Trophoblast cell (in vitro differentiated cells and primary cell): ENCODE measurements at regions not wholly inside any gene's neighbourhood (a gene's known extent, or its start where the extent isn't known, plus 50 kb on each side); places are given as distances from the start of the nearest gene placed in this dataset.

ENCODE experiments used
- DNase-seq, 2 donors: peaks; one replicate each; pipeline ENCODE4 v3.0.0-alpha.2; 2016
- H2AFZ ChIP-seq: 2 replicates; pipeline ENCODE4 v1.6.1; 2013; ENCODE audit warnings: low read length, moderate library complexity, mild to moderate bottlenecking; ENCODE audit not compliant: insufficient read depth, poor library complexity
- H2AK5ac ChIP-seq: 2 replicates; pipeline ENCODE4 v1.6.1; 2013; ENCODE audit warnings: mild to moderate bottlenecking, low read length
- H2BK120ac ChIP-seq: 2 replicates; pipeline ENCODE4 v1.6.1; 2013; ENCODE audit warnings: low read length, mild to moderate bottlenecking, moderate library complexity; ENCODE audit not compliant: insufficient read depth, poor library complexity
- H2BK12ac ChIP-seq: 2 replicates; pipeline ENCODE4 v1.6.1; 2013; ENCODE audit warnings: mild to moderate bottlenecking, low read length, moderate library complexity
- H2BK5ac ChIP-seq: 2 replicates; pipeline ENCODE4 v1.6.1; 2013; ENCODE audit warnings: low read length, low read depth, moderate library complexity, mild to moderate bottlenecking; ENCODE audit not compliant: poor library complexity
- H3K14ac ChIP-seq: 2 replicates; pipeline ENCODE4 v1.6.1; 2013; ENCODE audit warnings: mild to moderate bottlenecking, low read length
- H3K18ac ChIP-seq: 2 replicates; pipeline ENCODE4 v1.6.1; 2013; ENCODE audit warnings: mild to moderate bottlenecking, low read length
- H3K23ac ChIP-seq: 2 replicates; pipeline ENCODE4 v1.6.1; 2013; ENCODE audit warnings: low read length
- H3K27ac ChIP-seq: 2 replicates; pipeline ENCODE4 v1.5.1; 2013; ENCODE audit warnings: low read depth, mild to moderate bottlenecking, inconsistent platforms, low read length, moderate library complexity
- H3K27me3 ChIP-seq: 2 replicates; pipeline ENCODE4 v1.6.1; 2013; ENCODE audit warnings: inconsistent platforms, mild to moderate bottlenecking, low read length, moderate library complexity; ENCODE audit not compliant: insufficient read depth
- H3K36me3 ChIP-seq, 2 experiments: 1 replicate in 1 of 2; 2 replicates in 1 of 2; pipeline ENCODE4 v1.6.1; 2013; ENCODE audit warnings: low read length in 2 of 2, mild to moderate bottlenecking in 2 of 2, moderate library complexity in 1 of 2; ENCODE audit not compliant: insufficient read depth in 2 of 2, control insufficient read depth in 1 of 2
- H3K4ac ChIP-seq: 2 replicates; pipeline ENCODE4 v1.6.1; 2013; ENCODE audit warnings: low read depth, mild to moderate bottlenecking, low read length, moderate library complexity
- H3K4me1 ChIP-seq, 2 experiments: 1 replicate in 1 of 2; 2 replicates in 1 of 2; pipeline ENCODE4 v1.6.1; 2013; ENCODE audit warnings: low read length in 2 of 2, mild to moderate bottlenecking in 2 of 2, moderate library complexity in 1 of 2; ENCODE audit not compliant: insufficient read depth in 2 of 2, control insufficient read depth in 1 of 2
- H3K4me2 ChIP-seq: 2 replicates; pipeline ENCODE4 v1.6.1; 2013; ENCODE audit warnings: inconsistent platforms, mild to moderate bottlenecking, low read length, moderate library complexity
- H3K4me3 ChIP-seq: 2 replicates; pipeline ENCODE4 v1.5.1; 2013; ENCODE audit warnings: mild to moderate bottlenecking, low read depth, low read length, inconsistent platforms
- H3K79me1 ChIP-seq: one replicate; pipeline ENCODE4 v1.6.1; 2013; ENCODE audit warnings: low read length
- H3K79me2 ChIP-seq: 2 replicates; pipeline ENCODE4 v1.6.1; 2013; ENCODE audit warnings: low read length, mild to moderate bottlenecking; ENCODE audit not compliant: control insufficient read depth, insufficient read depth, poor library complexity
- H3K9ac ChIP-seq: 2 replicates; pipeline ENCODE4 v1.6.1; 2013; ENCODE audit warnings: mild to moderate bottlenecking, low read length
- H3K9me3 ChIP-seq: 2 replicates; pipeline ENCODE4 v1.6.1; 2013; ENCODE audit warnings: low read depth, mild to moderate bottlenecking, control low read depth, inconsistent platforms, low read length; ENCODE audit not compliant: insufficient read depth
- H4K12ac ChIP-seq: 2 replicates; pipeline ENCODE4 v1.6.1; 2013; ENCODE audit warnings: low read depth, mild to moderate bottlenecking, low read length, moderate library complexity
- H4K8ac ChIP-seq: 2 replicates; pipeline ENCODE4 v1.6.1; 2013; ENCODE audit warnings: low read depth, mild to moderate bottlenecking, low read length, moderate library complexity
- H4K91ac ChIP-seq: one replicate; pipeline ENCODE4 v1.6.1; 2013; ENCODE audit warnings: low read depth, mild to moderate bottlenecking, low read length, moderate library complexity
- WGBS: extraction: QIAGEN DNeasy Blood & Tissue Kit; methylation state at CpG from one replicate; pipeline ENCODE4 v1.1.7; 2013; ENCODE audit warnings: missing lambda C conversion rate; ENCODE audit not compliant: insufficient read length, insufficient coverage; ENCODE audit errors: extremely low coverage; 5-methylcytosine and 5-hydroxymethylcytosine counted together

GRCh38 chr4:100696531-100696930, 178.7 kb upstream of the EMCN start:
- H3K14ac ChIP-seq, result no peak overlapping the region
- H3K36me3 ChIP-seq, result no peaks in the 10 kb centered on the region
- H3K4me1 ChIP-seq, result peaks cover 2 to 4% of the 10 kb centered on the region in 2 experiments
- no peak overlapping the region for H3K9ac ChIP-seq
- H3K23ac ChIP-seq, result no peak overlapping the region
- no peak for DNase-seq
- H3K4ac ChIP-seq, result no peak overlapping the region
- no peak overlapping the region for H4K8ac ChIP-seq
- no peaks in the 10 kb centered on the region for H3K79me2 ChIP-seq
- H2BK120ac ChIP-seq, result no peak overlapping the region
- H3K27ac ChIP-seq, result no peak overlapping the region
- no peak overlapping the region for H2BK5ac ChIP-seq
- H4K91ac ChIP-seq, result no peak overlapping the region
- H2AFZ ChIP-seq, result no peak overlapping the region
- no peak overlapping the region for H2BK12ac ChIP-seq
- no peak overlapping the region for H4K12ac ChIP-seq
- peaks cover 2% of the 10 kb centered on the region for H3K79me1 ChIP-seq
- H3K4me2 ChIP-seq, result no peak overlapping the region
- no peaks in the 10 kb centered on the region for H3K9me3 ChIP-seq
- no peaks in the 10 kb centered on the region for H3K27me3 ChIP-seq
- H3K18ac ChIP-seq, result no peak overlapping the region
- no peak overlapping the region for H2AK5ac ChIP-seq
- WGBS, result no CpG with 5 or more reads among the region's 4 CpGs
- no peak overlapping the region for H3K4me3 ChIP-seq

- H2BK12ac ChIP-seq, result no peak overlapping the region
- H3K36me3 ChIP-seq, result no peaks in the 10 kb centered on the region
- no peak overlapping the region for H2AK5ac ChIP-seq
- H3K23ac ChIP-seq, result no peak overlapping the region
- DNase-seq, result peak; percentile 15 to 79
- no peak overlapping the region for H3K4me3 ChIP-seq
- no peaks in the 10 kb centered on the region for H3K79me2 ChIP-seq
- no peaks in the 10 kb centered on the region for H3K9me3 ChIP-seq
- H3K4me1 ChIP-seq, result peaks cover 2 to 3% of the 10 kb centered on the region in 2 experiments
- H3K4me2 ChIP-seq, result no peak overlapping the region
- no peak overlapping the region for H3K18ac ChIP-seq
- H3K27ac ChIP-seq, result no peak overlapping the region
- H4K12ac ChIP-seq, result no peak overlapping the region
- H2BK120ac ChIP-seq, result no peak overlapping the region
- H3K4ac ChIP-seq, result no peak overlapping the region
- H3K27me3 ChIP-seq, result no peaks in the 10 kb centered on the region
- no CpG with 5 or more reads among the region's 1 CpG for WGBS
- no peak overlapping the region for H2BK5ac ChIP-seq
- H2AFZ ChIP-seq, result no peak overlapping the region
- H4K91ac ChIP-seq, result no peak overlapping the region
- no peaks in the 10 kb centered on the region for H3K79me1 ChIP-seq
- H3K14ac ChIP-seq, result no peak overlapping the region
- no peak overlapping the region for H3K9ac ChIP-seq
- no peak overlapping the region for H4K8ac ChIP-seq
Observed at GRCh38 chr4:100695871-100696270, 178.0 kb upstream of the EMCN start.

- peak in 1 of 2 donors; percentile 13 for DNase-seq
- whole genome bisulfite sequencing, result no CpG with 5 or more reads among the region's 3 CpGs
- H4K12ac ChIP-seq, result no peak overlapping the region
Observed at GRCh38 chr4:100695039-100695654, 177.3 kb upstream of the EMCN start.

GRCh38 chr4:100694467-100694866, 176.6 kb upstream of the EMCN start:
- Histone ChIP-seq H2AK5ac (no peak overlapping the region), H3K9ac (no peak overlapping the region), H3K27me3 (no peaks in the 10 kb centered on the region), H3K4me2 (peak overlapping the region; percentile 14), H4K8ac (no peak overlapping the region), H2BK120ac (no peak overlapping the region), H2BK12ac (no peak overlapping the region), H3K4me3 (no peak overlapping the region), H3K9me3 (no peaks in the 10 kb centered on the region), H3K27ac (no peak overlapping the region), H2AFZ (no peak overlapping the region), H3K18ac (no peak overlapping the region), H3K79me1 (no peaks in the 10 kb centered on the region), H2BK5ac (no peak overlapping the region), H3K36me3 (no peaks in the 10 kb centered on the region), H3K23ac (no peak overlapping the region), H4K91ac (no peak overlapping the region), H3K14ac (no peak overlapping the region), H4K12ac (no peak overlapping the region), H3K4me1 (peaks cover 2 to 3% of the 10 kb centered on the region in 2 experiments), H3K4ac (no peak overlapping the region), H3K79me2 (no peaks in the 10 kb centered on the region)
- peak in 1 of 2 donors; percentile 54 for DNase-seq
- WGBS, result no CpG with 5 or more reads among the region's 2 CpGs

More at GRCh38 chr4:100695039-100695654, 177.3 kb upstream of the EMCN start:
- H3K79me1 ChIP-seq, result no peaks in the 10 kb centered on the region
- no peak overlapping the region for H3K23ac ChIP-seq
- no peak overlapping the region for H3K14ac ChIP-seq
- no peak overlapping the region for H3K27ac ChIP-seq
- no peak overlapping the region for H4K91ac ChIP-seq
- no peak overlapping the region for H3K4me2 ChIP-seq
- no peak overlapping the region for H3K9ac ChIP-seq
- H4K8ac ChIP-seq, result no peak overlapping the region
- no peak overlapping the region for H2BK12ac ChIP-seq
- no peak overlapping the region for H2BK120ac ChIP-seq
- no peak overlapping the region for H3K4ac ChIP-seq
- no peak overlapping the region for H2AK5ac ChIP-seq
- no peak overlapping the region for H2BK5ac ChIP-seq
- H2AFZ ChIP-seq, result no peak overlapping the region
- H3K79me2 ChIP-seq, result no peaks in the 10 kb centered on the region
- H3K4me3 ChIP-seq, result no peak overlapping the region
- H3K36me3 ChIP-seq, result no peaks in the 10 kb centered on the region
- no peaks in the 10 kb centered on the region for H3K9me3 ChIP-seq
- H3K27me3 ChIP-seq, result no peaks in the 10 kb centered on the region
- peaks cover 2 to 3% of the 10 kb centered on the region in 2 experiments for H3K4me1 ChIP-seq
- no peak overlapping the region for H3K18ac ChIP-seq
